ENCODE measurements at regions not wholly inside any gene's neighbourhood (a gene's known extent, or its start where the extent isn't known, plus 50 kb on each side); places are given as distances from the start of the nearest gene placed in this dataset.
"Not testable (repeated sequence)": the region's sequence is repeated elsewhere in the genome, so short reads cannot be mapped to it uniquely, and the experiment has no call there.

- no peak for FAIRE-seq
These were observed 133.6 kb upstream of the FRG1 start for GRCh38 chr4:189807031-189807430.

GRCh38 chr4:189809241-189809735, 131.4 kb upstream of the FRG1 start:
- no peak for FAIRE-seq

GRCh38 chr4:189809839-189810238, 130.8 kb upstream of the FRG1 start:
- no peak for FAIRE-seq

- not testable (repeated sequence) for FAIRE-seq
These were observed 130.1 kb upstream of the FRG1 start for GRCh38 chr4:189810318-189811181.

- no peak for FAIRE-seq
These were observed 125.1 kb upstream of the FRG1 start for GRCh38 chr4:189815404-189816192.

- no peak for FAIRE-seq
These were observed 118.3 kb upstream of the FRG1 start for GRCh38 chr4:189822326-189822725.

- no peak for FAIRE-seq
These were observed 117.1 kb upstream of the FRG1 start for GRCh38 chr4:189823591-189823990.

- no peak for FAIRE-seq
These were observed 115.2 kb upstream of the FRG1 start for GRCh38 chr4:189825466-189825865.

GRCh38 chr4:189826657-189827056, 114.0 kb upstream of the FRG1 start:
- FAIRE-seq, result no peak

- FAIRE-seq, result no peak
These were observed 112.5 kb upstream of the FRG1 start for GRCh38 chr4:189828081-189828697.

- FAIRE-seq, result no peak
These were observed 108.1 kb upstream of the FRG1 start for GRCh38 chr4:189832528-189832927.

GRCh38 chr4:189834616-189835015, 106.1 kb upstream of the FRG1 start:
- FAIRE-seq, result no peak

- FAIRE-seq, result no peak
These were observed 105.2 kb upstream of the FRG1 start for GRCh38 chr4:189835505-189835904.

- no peak for FAIRE-seq
These were observed 103.2 kb upstream of the FRG1 start for GRCh38 chr4:189837471-189837870.

GRCh38 chr4:189838821-189839497, 101.7 kb upstream of the FRG1 start:
- no peak for FAIRE-seq

- no peak for FAIRE-seq
These were observed 100.3 kb upstream of the FRG1 start for GRCh38 chr4:189840356-189840755.

GRCh38 chr4:189843413-189844009, 97.2 kb upstream of the FRG1 start:
- FAIRE-seq, result no peak

- no peak for FAIRE-seq
These were observed 95.4 kb upstream of the FRG1 start for GRCh38 chr4:189845145-189845846.

GRCh38 chr4:189846094-189846493, 94.6 kb upstream of the FRG1 start:
- not testable (repeated sequence) for FAIRE-seq

GRCh38 chr4:189846608-189847007, 94.1 kb upstream of the FRG1 start:
- FAIRE-seq, result not testable (repeated sequence)

- not testable (repeated sequence) for FAIRE-seq
These were observed 92.0 kb upstream of the FRG1 start for GRCh38 chr4:189848672-189849071.
